NT2/D1 (cell line): ENCODE measurements at regions not wholly inside any gene's neighbourhood (a gene's known extent, or its start where the extent isn't known, plus 50 kb on each side); places are given as distances from the start of the nearest gene placed in this dataset.
"Not testable (repeated sequence)": the region's sequence is repeated elsewhere in the genome, so short reads cannot be mapped to it uniquely, and the experiment has no call there.

Experiments used
- SUZ12 ChIP-seq: IDR thresholded peaks from 2 replicates; pipeline ENCODE4 v1.6.1; 2011; ENCODE audit not compliant: insufficient read length, insufficient read depth; ENCODE audit errors: extremely low read depth
- ZNF274 ChIP-seq: IDR thresholded peaks from 2 replicates; pipeline ENCODE4 v1.6.1; 2011; ENCODE audit warnings: mild to moderate bottlenecking, low read depth, low read length

DNA sequence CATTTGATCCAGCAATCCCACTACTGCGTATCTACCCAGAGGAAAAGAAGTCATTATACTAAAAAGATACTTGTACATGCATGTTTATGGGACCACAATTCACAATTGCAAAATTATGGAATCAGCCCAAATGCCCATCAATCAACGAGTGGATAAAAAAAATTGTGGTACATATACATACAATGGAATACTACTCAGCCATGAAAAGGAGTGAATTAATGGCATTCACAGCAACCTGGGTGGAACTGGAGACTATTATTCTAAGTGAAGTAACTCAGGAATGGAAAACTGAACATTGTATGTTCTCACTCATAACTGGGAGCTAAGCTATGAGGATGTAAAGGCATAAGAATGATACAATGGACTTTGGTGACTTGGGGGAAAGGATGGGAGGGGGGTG lies 227.3 kb downstream of the IGSF11 start:
- not testable (repeated sequence) for TF ChIP-seq ZNF274, SUZ12
